UCSD-AML1 (cell line): ENCODE measurements at regions not wholly inside any gene's neighbourhood (a gene's known extent, or its start where the extent isn't known, plus 50 kb on each side); places are given as distances from the start of the nearest gene placed in this dataset.

Experiments
- DNase-seq: peaks from one replicate; lab custom pipeline; 2025; ENCODE audit not compliant: unreplicated experiment; lab: John Stamatoyannopoulos, UW

DNA sequence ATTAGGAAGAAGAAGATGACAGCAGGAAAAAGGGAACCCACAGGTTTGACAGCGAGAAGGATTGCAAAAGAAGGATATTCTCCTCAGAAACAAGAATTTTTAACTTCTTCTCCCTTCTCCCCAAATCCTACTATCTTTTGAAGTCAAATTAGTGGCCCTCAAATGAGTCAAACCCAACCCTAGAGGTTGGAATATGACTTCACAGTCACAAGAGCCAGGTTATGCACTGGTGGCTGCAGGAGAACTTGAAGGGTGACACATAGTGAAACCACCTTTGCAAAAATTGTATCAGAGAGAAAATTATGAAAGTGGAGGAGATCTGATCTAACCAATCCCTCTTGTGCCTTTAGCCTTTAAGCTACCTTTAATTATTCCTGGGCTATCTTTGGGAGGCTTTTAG lies 386.2 kb upstream of the CCDC196 start:
- no peak for DNase-seq

DNA sequence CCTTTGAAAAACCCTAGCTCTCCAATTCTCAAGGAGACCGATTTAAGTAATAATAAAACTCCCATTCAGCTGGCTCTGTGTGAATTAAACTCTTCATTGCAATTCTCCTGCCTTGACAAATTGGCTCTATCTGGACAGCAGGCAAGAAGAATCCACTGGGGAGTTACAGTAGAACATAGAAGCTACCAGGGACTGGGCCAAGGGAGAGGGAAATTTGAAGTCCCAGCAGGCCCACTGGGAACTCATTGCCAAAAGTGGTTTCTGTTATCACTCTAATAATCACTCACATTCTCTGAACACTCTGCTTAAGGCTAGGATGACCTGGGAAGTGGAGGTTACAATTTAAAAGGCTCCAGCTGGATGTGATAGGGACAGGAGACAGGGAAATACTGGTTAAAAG lies 384.5 kb upstream of the CCDC196 start:
- no peak for DNase-seq

DNA sequence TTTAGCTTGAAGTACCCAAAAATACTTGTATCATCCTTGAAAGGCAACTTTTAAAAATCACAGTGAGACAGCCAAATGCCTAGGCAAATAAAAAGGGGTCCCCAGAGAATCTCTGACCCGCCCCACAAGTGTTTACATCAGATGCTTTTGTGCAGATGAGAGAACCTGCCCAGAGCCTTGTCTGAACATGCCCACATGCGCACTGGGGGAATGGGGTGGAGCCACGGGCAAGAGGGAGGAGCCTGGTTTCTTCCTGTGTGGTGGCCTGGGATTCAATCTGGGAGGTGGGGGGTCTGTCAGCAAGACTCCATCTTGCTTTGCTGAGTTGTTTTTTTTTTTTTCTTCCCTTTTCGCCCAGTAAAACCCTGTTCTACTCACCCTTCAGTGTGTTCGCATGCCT lies 381.7 kb upstream of the CCDC196 start:
- no peak for DNase-seq

DNA sequence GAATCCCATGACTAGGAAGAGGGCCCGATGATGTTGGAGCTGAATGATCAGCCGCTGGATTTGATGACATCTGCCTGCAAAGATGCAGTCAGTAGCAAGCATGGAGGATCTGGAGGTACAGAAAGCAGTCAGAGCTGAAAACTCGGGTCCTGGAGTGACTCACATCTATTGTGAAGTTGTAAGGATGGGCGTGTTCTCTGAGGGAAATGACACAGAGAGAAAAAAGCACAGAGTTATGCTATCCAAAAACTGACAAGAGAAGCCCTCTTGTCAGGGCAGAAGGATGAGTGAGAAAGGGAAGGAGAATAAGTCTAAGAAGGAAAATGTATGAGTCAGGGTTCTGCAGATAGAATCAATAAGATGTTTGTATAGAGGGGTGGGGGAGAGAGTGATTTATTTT lies 380.4 kb upstream of the CCDC196 start:
- DNase-seq = no peak

DNA sequence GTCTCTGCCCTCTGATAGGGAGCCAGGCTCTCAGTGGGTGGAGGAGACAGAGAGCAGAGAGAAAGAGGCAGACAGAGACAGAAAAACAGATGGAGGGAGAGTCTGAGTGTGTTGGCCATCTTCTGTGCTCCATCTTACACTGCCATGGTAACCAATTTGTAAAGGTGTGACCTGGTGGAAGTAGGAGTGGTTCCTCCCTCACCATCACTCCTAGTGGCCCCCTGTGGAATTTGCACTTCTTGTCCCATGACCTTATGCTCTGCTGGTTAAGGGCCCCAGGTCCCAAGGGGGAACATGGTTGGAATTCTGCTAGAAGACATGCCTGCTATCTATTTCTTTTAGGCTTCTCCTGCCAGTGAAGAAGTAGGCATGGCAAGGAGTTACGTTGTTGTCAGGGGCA lies 376.7 kb upstream of the CCDC196 start:
- no peak for DNase-seq

DNA sequence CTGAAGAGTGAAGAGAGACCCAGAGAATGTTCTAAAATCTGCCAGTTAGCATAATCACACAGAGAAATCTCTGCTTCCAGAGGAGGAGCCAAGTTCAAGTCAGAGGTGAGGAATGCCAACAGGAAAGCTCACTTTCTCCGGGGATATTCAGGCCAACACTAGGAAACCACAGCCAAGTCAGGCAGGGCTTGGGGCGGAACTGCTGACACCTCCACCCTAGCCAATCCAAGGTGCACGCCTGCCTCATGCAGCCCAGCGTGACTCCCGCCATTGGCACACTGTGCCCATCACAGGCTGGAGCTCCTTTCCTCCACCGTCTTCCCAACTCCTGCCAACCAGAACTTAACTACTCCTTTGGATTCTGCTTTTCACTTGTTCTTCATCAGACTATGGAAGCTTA lies 374.3 kb upstream of the CCDC196 start:
- DNase-seq = no peak

DNA sequence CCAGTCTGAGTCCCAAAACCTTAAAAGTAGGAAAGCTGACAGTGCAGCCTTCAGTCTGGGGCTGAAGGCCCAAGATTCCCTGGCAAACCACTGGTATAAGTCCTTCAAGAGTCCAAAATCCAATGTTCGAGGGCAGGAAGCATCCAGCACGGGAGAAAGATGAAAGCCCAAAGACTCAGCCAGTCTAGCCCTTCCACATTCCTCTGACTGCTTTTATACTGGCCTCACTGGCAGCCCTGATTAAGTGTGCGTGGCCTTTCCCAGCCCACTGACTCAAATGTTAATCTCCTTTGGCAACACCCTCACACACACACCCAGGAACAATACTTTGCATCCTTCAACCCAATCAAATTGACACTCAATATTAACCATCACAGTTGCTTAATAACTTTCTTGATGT lies 372.1 kb upstream of the CCDC196 start:
- no peak for DNase-seq

DNA sequence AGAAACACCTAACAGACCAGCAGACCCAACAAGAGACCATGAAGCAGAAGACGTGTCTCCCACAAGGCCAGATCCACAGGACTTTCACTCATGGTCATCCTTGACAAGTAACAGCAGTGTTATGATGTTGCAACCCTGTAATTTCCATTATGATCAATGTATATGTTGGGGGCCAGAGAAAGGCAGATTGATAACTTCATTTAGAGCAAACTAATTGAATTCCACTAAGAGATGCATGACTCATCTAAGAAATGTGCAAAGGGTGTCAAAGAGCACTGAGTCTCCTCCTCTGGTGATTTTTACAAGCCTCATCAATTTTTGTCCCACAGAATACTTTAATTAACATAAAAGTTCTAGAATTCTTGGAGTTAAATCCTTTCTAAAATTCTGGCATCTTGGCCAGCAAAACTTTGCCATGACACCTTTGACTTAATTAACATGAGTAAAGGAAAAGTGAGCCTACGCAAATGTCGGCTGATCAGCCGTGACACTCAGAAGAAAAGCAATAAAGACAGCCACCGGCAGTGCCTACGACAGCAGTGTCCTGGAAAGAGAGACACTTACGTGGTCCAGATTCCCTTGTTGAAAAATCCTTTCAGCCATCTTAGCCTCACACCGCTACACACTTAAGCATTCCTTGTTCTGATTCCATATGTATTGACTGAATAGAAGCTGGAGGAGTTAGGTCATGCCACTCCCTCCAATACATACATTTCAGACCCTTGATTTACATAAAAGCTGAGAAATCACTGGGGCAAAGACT lies 370.2 kb upstream of the CCDC196 start:
- no peak for DNase-seq

DNA sequence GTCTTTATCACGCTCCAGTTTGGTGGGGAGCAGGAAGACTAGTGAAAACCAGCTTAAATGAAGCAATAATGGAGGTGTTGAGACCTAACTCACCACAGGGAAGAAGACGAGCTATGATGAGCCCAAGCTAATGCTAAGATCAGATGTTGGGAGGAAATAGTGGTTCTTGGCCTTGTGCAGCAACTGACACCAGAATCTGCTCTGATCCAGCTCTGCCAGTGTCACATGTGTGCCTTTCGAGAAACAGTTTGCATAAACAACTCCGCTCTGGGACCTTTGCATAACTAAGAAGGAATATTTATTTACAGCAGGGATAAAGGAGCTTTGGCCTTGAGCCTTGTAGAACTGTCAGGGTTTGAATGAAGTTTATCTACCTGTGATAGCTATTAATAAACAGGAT lies 369.4 kb upstream of the CCDC196 start:
- no peak for DNase-seq

DNA sequence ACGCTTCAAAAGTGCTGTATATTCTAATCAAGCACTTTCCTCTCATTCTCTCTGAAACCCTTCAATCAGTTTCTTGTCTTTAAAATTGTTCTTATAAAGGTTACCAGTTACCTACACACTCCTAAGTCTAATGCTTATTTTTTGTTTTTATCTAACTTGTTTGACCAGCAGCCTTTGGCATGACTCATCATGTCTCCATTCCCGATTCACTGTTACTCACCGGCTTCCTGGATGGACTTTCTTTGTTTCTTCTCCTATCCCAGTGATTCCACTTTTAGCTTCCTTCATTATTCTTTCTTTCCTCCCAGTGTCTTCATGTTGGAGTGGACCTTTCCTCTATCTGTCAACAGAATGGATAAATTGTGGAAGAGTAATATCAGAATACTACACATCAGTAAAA lies 368.6 kb upstream of the CCDC196 start:
- DNase-seq = no peak

DNA sequence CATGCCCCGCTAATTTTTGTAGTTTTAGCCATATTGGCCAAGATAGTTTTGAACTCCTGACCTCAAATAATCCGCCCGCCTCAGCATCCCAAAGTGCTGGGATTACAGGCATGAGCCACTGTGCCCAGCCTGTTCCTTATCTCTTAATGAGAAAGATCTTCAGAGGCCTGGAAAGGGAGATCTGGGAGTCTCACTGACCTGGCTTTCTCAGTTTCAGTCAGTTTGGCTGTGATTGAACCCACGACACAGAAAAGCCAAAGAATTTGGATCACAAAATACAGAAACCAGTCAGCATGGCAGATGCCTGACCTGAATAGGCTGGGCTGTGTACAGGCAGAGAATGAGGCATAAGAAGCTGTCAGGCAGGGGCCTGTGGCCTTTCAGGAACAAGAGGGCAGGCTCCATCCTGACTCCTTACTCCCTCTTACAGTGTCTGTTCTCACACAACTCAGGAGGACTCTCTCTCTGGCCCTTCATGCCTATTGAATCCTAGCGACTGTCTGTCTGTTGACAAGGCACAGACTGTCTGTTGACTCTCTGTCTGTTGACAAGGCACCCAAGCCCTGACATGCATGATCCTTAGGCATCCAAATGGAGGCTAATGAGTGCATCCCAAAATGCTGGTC lies 366.5 kb upstream of the CCDC196 start:
- no peak for DNase-seq

DNA sequence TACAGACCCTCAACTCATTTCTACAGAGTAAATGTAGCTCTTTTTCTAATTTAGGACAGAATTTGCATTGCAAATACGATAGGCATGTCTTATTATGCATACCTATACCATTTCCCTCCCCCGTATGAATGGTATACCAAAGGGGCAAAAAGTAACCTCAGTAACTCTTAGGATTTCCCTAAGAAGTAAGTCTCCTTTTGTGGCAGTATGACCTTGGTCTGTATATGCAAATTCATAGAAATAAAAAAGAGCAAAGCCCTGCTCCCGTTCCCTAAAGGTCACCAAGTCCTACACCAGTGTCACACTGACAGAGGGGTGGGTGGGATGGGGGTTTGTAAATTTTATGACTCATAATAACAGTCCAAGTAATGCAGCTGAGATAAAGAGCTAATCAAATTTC lies 365.8 kb upstream of the CCDC196 start:
- no peak for DNase-seq

DNA sequence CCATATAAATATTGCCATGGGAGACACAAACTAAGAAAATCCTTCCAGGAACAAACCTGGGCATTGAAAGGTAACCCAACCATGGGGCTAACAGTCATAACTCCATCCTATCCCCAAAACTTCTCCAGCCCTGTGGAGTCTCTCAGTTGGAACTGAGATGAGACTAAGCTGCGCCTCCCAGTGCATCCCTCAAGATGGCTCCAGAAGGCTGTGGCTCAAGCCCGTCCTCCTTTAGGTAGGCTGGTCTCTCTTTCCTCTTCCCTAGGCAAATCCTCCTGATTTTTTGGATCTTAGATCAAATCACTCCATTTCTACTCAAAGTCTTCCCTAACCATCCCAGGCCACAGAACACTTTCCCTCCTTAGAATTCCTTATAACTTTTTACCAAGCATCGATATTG lies 364.3 kb upstream of the CCDC196 start:
- DNase-seq = no peak

DNA sequence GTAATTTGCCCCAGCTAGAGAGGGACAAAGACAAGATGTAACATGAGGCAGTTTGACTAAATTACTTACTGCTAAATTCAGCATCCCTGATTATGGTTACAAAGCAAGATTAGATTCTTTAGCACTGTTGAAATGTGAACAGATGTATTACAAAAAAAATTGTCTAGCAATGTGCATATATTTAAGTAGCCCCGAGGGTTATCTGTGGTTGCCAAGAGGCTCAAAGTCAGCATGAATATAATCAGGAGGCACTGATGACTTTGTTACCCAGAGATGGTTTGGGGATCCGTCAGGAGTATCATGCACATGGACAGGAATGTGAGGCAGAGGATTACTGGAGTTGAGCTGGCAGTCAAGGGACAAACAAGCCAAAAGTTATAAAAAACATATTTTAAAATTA lies 356.9 kb upstream of the CCDC196 start:
- no peak for DNase-seq

DNA sequence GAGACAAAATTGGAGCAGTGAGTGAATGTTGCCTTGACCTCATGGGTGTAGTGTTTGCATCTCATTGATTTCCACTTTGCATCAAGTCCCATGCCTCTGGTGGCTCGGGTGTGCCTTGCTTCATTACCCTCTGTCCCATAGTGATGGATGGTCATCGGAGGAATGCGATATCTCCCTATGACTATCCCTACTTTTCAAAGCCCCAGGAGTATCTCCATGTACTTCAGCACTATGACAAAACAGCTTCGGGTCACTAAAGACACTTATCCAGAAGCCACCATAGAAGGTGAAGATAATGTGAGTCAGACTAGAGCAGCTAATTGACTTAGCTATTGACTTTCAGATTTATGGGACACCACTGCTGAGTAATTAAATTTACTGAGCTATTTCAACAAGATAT lies 355.1 kb upstream of the CCDC196 start:
- no peak for DNase-seq

DNA sequence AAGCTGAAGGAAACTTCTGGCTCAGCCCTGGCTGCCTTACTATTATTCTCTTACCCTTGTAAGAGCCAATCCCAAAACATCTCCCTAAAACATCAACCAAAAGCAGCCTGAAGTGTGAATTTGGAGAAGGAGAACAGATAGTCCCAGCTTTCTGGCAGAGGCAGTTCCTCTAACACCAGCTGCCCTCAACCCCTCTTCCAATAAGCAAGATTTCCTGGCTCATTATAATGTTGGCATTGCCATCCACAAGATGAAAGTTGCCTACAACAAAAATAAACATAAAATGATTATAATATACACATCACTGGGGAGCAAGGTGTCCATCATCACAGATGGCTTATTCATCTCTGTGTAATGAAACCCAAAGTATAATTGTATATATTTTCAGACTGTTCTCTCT lies 352.5 kb upstream of the CCDC196 start:
- no peak for DNase-seq

DNA sequence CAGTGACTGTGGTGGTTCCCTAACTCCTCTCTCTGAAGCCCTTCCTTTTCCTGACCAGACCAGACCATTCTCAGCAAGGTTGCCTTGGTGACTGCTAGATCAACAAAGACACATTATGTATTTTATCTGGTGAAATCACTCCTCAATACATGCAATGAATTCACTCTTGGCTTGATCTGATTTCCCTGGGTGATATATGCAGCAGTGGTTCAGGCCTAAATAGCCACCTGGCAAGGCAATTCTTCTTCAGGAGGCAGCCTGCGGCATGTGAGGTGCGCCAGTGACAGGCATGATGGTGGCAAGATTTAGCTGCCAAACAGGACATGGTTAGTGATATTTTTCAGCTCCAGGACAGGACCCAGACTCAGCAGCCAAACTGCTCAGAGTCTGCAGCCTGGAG lies 350.3 kb upstream of the CCDC196 start:
- no peak for DNase-seq

DNA sequence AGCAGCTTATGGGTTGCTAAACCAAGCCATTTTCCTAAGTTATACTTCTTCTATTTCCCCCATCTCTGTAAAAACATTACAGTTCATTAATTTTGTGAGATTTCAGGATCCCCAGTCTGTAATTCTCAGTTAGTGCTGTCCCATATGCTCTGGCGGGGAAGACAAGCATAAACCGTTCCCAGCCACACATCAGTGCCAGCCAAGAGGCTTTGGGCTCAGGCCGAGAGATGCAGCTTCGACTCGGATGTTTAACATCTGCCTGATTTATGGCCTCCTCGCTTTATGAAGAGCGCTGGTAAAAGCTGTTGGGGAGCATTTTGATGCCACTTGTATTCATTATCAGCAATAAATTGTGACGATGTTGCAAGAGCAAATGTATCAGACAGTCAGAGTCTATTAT lies 349.1 kb upstream of the CCDC196 start:
- no peak for DNase-seq

DNA sequence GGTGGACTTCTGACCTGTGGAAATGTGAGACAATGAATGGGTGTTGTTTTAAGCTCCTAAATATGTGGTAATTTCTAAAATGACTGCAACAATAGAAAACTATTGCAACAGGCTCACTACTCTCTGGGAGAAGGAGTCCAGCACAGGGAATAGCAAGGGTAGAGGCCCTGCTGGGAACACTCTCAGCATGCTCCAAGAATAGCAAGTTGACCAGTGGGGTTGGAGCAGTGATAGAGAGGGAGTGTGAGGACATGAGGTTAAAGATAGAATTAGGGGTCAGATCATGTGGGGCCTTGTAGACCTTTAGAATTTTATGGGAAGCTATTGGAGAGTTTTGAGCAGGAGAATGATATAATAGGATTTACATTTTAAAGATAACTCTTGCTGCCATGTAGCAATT lies 346.7 kb upstream of the CCDC196 start:
- DNase-seq = no peak

DNA sequence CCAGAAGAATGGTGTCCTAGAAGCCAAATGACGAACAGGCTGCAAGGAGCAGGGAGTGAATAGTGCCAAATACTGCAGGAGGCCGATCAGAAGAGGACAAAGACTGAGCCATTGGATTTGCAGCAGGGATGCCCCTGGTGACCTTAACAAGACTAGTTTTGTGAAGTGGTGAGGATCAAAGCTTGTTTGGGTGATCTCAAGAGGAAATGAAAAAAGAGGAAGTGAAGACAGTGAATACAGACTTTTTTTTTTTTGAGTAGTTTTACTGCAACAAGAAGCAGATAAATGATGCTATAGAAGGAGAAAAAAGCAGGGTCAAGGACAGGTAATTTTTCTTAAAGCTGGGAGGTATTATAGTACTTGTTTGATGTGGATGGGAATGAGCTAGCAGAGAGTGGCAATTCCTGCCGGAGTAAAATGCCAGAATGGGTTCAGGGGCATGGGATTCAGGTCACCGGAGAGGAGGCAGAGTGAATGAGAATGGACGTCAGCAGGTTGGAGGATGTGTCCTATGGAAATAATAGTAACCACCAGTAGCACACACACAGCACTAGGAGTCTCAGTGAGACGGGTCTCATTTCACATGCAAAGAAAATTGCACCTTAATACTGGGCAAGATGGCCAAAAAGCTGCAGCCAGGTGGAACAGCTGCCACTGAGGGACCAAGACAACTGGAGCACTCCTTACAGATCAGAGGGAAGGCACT lies 345.8 kb upstream of the CCDC196 start:
- DNase-seq = no peak

DNA sequence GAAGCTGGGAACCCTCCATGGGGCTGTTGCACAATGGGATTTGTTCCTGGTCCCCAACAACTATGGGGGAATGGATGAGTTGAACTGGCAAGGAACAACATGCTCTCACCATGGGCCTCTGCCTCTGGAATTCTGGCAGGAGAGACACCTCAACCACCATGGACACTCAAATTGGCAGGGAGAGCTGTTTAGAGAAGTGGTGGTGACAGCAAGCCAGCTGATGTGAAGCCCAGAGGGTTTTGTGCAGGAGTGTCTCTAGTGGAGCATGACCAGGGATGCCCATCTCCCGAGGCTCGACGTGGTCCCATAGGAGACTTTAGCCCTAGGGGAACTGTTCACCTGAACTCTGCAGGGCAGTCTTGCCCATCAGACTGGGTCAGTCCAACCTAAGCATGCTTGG lies 345.2 kb upstream of the CCDC196 start:
- no peak for DNase-seq

DNA sequence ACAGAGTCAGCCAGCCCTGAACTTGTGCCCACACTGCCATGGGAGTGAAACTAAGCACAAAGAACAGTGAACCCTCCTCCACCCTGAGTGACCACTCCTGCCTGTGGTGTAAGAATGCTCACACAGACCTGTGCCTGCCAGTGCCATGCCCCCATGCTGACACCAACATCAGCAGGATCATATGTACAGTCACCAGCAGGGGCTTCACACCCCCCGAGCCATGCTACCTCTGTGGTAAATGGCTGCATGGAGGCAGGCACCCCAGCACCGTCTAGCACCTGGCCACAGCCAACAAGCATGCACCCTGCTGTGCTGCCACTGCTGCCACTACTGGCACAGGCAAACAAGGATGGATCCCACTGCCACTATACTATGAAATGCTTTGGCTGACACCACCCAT lies 344.4 kb upstream of the CCDC196 start:
- no peak for DNase-seq
